ACC112 (cell line): ENCODE measurements at regions not wholly inside any gene's neighbourhood (a gene's known extent, or its start where the extent isn't known, plus 50 kb on each side); places are given as distances from the start of the nearest gene placed in this dataset.

Source experiments
- H2AFZ ChIP-seq: fragments of 200-600 bp; sonication (generic); one replicate; pipeline ENCODE4 v1.6.0; 2017; ENCODE audit warnings: antibody characterized with exemption, low read length; ENCODE audit not compliant: unreplicated experiment
- H3K27ac ChIP-seq: fragments of 200-600 bp; sonication (generic); 2 replicates; pipeline ENCODE4 v1.5.1; 2014; ENCODE audit warnings: low read depth, mild to moderate bottlenecking, antibody characterized with exemption, low read length, moderate library complexity
- H3K27me3 ChIP-seq: fragments of 200-600 bp; sonication (generic); 2 replicates; pipeline ENCODE4 v1.6.1; 2014; ENCODE audit warnings: mild to moderate bottlenecking, antibody characterized with exemption, low read length, moderate library complexity, mixed read lengths; ENCODE audit not compliant: insufficient read depth
- H3K36me3 ChIP-seq: fragments of 200-600 bp; sonication (generic); 2 replicates; pipeline ENCODE4 v1.6.1; 2016; ENCODE audit warnings: mild to moderate bottlenecking, antibody characterized with exemption, low read length, moderate library complexity, mixed read lengths; ENCODE audit not compliant: insufficient read depth
- H3K4me1 ChIP-seq: fragments of 200-600 bp; sonication (generic); one replicate; pipeline ENCODE4 v1.6.1; 2016; ENCODE audit warnings: low read length, mixed read lengths; ENCODE audit not compliant: insufficient read depth, unreplicated experiment, control insufficient read depth
- H3K4me3 ChIP-seq: fragments of 200-600 bp; sonication (generic); 2 replicates; pipeline ENCODE4 v1.5.1; 2014; ENCODE audit warnings: mild to moderate bottlenecking, low read depth, low read length
- H3K79me2 ChIP-seq: fragments of 200-600 bp; sonication (generic); one replicate; pipeline ENCODE4 v1.6.0; 2016; ENCODE audit warnings: low read length; ENCODE audit not compliant: control insufficient read depth, unreplicated experiment, insufficient read depth

DNA sequence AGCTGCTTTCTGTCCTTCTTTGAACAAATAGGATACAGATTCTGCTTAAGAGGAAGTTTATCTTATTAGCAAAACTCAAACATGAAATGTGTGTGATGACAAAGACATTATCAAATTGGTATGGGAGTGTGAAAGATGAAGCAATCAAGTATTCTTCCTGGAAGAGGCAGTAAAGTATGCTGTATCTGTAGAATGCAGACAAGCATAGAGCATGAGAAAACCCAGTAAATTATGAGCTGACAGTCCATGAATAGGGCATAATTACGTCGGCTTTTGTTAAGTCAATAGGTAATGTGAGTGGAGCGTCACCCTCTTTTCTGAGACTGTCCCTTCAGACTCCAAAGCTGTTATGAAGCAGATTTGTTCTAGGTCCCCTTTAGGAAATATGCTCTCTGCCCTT lies 458.6 kb upstream of the NWD2 start:
- H2AFZ ChIP-seq, result no peak overlapping the region
- no peaks in the 10 kb centered on the region for H3K4me1 ChIP-seq
- H3K36me3 ChIP-seq, result no peaks in the 10 kb centered on the region
- no peaks in the 10 kb centered on the region for H3K27me3 ChIP-seq
- H3K27ac ChIP-seq, result no peak overlapping the region
- H3K79me2 ChIP-seq, result no peaks in the 10 kb centered on the region
- H3K4me3 ChIP-seq, result no peak overlapping the region

- Histone ChIP-seq H3K27ac (no peak overlapping the region), H3K79me2 (no peaks in the 10 kb centered on the region), H2AFZ (no peak overlapping the region), H3K4me1 (no peaks in the 10 kb centered on the region), H3K27me3 (no peaks in the 10 kb centered on the region), H3K36me3 (no peaks in the 10 kb centered on the region), H3K4me3 (no peak overlapping the region)
These were observed 458.0 kb upstream of the NWD2 start for GRCh38 chr4:36786519-36786918.

- Histone ChIP-seq H3K4me1 (no peaks in the 10 kb centered on the region), H3K79me2 (no peaks in the 10 kb centered on the region), H3K36me3 (no peaks in the 10 kb centered on the region), H3K4me3 (no peak overlapping the region), H3K27me3 (no peaks in the 10 kb centered on the region), H3K27ac (no peak overlapping the region), H2AFZ (no peak overlapping the region)
These were observed 449.8 kb upstream of the NWD2 start for GRCh38 chr4:36794716-36795115.

DNA sequence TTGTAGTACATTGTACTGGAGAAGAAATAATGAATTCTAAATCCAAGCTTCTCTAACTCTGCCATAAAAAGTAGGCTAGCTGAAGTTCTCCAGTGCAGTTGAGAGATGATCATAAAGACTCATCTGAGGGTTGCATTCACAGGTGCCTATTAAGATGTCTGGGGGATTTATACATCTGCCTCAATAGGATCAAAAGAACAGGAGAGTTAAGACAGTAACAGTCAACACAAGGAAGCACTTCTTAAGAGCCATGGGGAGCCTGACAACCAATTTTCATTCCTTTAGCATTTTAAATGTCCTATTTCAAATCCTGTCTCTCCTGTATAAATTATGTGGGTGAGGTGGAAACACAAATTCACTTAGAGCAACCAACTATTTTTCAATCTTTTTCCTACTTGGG lies 432.4 kb upstream of the NWD2 start:
- Histone ChIP-seq H3K4me1 (no peaks in the 10 kb centered on the region), H3K79me2 (no peaks in the 10 kb centered on the region), H2AFZ (no peak overlapping the region), H3K36me3 (no peaks in the 10 kb centered on the region), H3K27me3 (no peaks in the 10 kb centered on the region), H3K27ac (no peak overlapping the region), H3K4me3 (no peak overlapping the region)

DNA sequence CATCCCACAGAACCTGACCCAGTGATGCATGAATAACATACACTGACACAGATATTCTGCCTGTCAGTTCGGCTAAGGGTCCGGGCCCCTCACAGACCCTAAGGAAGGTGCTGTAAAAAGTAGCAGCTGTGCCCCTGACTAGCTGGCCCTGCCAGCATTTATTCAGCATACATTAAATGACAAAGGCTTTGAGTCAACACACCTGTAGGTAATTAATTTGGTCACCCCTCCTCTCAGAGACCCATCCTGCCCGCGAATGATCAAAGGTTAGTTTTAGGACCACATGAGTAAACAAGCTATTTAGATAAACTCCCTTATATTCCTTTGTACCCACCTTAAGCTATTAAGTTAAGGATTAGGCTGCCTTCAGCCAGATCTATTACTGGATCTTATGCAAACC lies 429.0 kb upstream of the NWD2 start:
- Histone ChIP-seq H3K27me3 (no peaks in the 10 kb centered on the region), H2AFZ (no peak overlapping the region), H3K4me3 (no peak overlapping the region), H3K27ac (no peak overlapping the region), H3K4me1 (no peaks in the 10 kb centered on the region), H3K79me2 (no peaks in the 10 kb centered on the region), H3K36me3 (no peaks in the 10 kb centered on the region)

DNA sequence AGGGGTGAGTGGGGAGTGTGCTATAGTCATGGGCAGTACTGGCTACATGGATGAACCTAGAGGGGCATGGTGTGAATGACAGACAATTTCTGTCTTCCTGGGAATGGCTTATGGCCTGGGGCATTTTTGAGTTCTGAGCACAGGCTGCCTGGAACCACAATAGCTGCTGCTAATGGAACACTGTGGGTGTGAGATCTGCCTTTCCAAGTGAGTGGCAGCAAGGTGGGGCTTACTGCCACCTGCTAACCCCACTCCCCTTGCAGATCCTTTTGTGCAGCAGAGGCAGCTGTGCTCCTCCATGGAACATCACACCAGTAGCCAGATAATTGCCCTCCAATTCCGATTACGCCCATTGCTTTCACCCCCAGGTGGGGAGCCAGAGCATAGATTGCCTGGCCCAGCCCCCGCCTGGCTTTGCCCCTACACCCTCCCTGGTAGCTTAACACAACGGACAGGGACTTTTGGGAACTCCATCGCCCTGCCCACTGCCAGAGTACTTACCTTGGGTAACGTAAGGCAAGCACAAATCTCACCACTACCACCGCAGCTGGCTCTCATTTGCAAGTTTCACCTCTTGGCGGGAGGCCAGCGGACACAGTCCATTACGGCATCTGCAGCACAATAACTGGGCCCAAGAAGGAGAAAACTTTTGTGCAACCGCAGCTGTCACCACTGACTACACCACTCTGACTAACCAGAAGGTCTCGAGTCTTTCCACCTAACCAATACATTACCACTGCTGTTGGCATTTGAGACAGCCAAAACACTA lies 421.2 kb upstream of the NWD2 start:
- H2AFZ ChIP-seq, result no peak overlapping the region
- H3K79me2 ChIP-seq, result no peaks in the 10 kb centered on the region
- no peaks in the 10 kb centered on the region for H3K36me3 ChIP-seq
- no peaks in the 10 kb centered on the region for H3K4me1 ChIP-seq
- H3K4me3 ChIP-seq, result no peak overlapping the region
- H3K27ac ChIP-seq, result no peak overlapping the region
- H3K27me3 ChIP-seq, result no peaks in the 10 kb centered on the region

GRCh38 chr4:36824682-36825081 lies 419.9 kb upstream of the NWD2 start:
- Histone ChIP-seq H3K4me3 (no peak overlapping the region), H3K36me3 (no peaks in the 10 kb centered on the region), H3K27ac (no peak overlapping the region), H2AFZ (no peak overlapping the region), H3K79me2 (no peaks in the 10 kb centered on the region), H3K4me1 (no peaks in the 10 kb centered on the region), H3K27me3 (no peaks in the 10 kb centered on the region)

DNA sequence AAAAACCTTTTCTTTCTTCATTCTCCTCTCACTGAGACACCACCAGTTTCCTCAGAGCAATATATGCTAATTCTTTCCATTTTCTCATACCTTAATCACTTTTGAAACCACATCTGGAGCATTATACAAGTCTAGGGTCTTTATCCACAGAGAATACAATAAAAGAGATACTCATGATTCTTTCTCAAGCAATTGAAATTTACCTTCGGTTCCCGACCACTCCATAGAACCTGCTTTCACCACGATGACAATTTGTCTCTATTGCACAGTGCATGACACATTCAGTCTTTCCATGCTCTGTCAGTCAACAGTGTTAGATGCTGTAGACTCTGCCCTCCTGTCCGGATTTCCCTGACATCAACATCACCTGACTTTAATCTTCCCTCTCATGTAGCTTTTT lies 409.3 kb upstream of the NWD2 start:
- H3K79me2 ChIP-seq, result no peaks in the 10 kb centered on the region
- no peaks in the 10 kb centered on the region for H3K27me3 ChIP-seq
- H3K4me3 ChIP-seq, result no peak overlapping the region
- H3K36me3 ChIP-seq, result no peaks in the 10 kb centered on the region
- no peak overlapping the region for H3K27ac ChIP-seq
- H2AFZ ChIP-seq, result no peak overlapping the region
- H3K4me1 ChIP-seq, result no peaks in the 10 kb centered on the region

DNA sequence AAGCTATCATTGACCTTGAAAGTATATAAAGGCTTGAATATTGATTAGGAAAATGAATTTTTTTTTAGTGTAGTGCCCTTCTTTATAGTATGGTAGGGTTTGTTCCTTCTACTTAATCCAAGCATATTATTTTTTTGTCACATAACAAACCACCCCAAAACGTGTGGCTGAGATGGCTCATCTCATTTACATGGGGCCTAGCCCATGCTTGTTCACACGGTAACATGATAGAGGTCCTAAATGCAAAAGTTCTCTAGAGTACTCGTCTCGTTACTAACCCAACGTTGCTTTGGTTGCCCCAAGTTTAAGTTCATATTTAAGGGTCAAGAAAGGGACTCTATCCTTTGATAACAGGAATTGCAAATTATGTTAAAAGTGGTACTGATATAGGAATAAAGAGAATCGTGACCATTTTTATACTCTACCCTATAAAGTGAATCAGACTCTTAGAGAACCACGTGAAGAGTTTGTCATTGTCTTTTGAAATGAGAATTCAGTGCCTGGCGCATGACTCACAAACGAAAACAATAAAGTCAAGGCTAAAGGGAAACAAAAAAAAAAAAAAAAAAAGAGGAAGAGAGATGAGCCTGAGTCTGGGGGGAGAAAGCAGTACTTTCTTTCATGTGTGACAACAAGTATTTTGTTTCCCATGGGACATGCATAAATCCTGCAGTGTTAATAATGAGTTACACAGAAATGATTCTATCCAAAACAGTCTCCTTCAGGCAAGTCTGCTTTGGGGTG lies 402.8 kb upstream of the NWD2 start:
- H2AFZ ChIP-seq, result no peak overlapping the region
- no peak overlapping the region for H3K4me3 ChIP-seq
- no peaks in the 10 kb centered on the region for H3K79me2 ChIP-seq
- H3K36me3 ChIP-seq, result no peaks in the 10 kb centered on the region
- no peaks in the 10 kb centered on the region for H3K27me3 ChIP-seq
- H3K27ac ChIP-seq, result no peak overlapping the region
- H3K4me1 ChIP-seq, result no peaks in the 10 kb centered on the region

GRCh38 chr4:36844448-36844847 lies 400.1 kb upstream of the NWD2 start:
- no peaks in the 10 kb centered on the region for H3K27me3 ChIP-seq
- H3K36me3 ChIP-seq, result no peaks in the 10 kb centered on the region
- no peak overlapping the region for H3K4me3 ChIP-seq
- no peak overlapping the region for H2AFZ ChIP-seq
- H3K4me1 ChIP-seq, result no peaks in the 10 kb centered on the region
- no peak overlapping the region for H3K27ac ChIP-seq
- no peaks in the 10 kb centered on the region for H3K79me2 ChIP-seq

GRCh38 chr4:36852856-36853255 lies 391.7 kb upstream of the NWD2 start:
- H3K27ac ChIP-seq, result no peak overlapping the region
- no peak overlapping the region for H3K4me3 ChIP-seq
- H3K79me2 ChIP-seq, result no peaks in the 10 kb centered on the region
- no peak overlapping the region for H2AFZ ChIP-seq
- no peaks in the 10 kb centered on the region for H3K36me3 ChIP-seq
- no peaks in the 10 kb centered on the region for H3K4me1 ChIP-seq
- no peaks in the 10 kb centered on the region for H3K27me3 ChIP-seq
